H1 (cell line): ENCODE measurements at regions not wholly inside any gene's neighbourhood (a gene's known extent, or its start where the extent isn't known, plus 50 kb on each side); places are given as distances from the start of the nearest gene placed in this dataset.

Experiments
- CTCF ChIA-PET: fragments of 300-600 bp; sonication (Branson Sonifier 250); formaldehyde crosslinking; loops from one replicate; lab custom pipeline; 2021; ENCODE audit not compliant: partially characterized antibody; lab: Charles Lee
- POLR2A ChIA-PET: fragments of 300-600 bp; sonication (Branson Sonifier 250); formaldehyde crosslinking; loops from one replicate; lab custom pipeline; 2021; ENCODE audit warnings: inconsistent platforms; ENCODE audit not compliant: partially characterized antibody; lab: Charles Lee
- DNase-seq, 2 experiments: peaks; one replicate each; pipeline versions ENCODE4 v3.0.0 to v3.0.0-alpha.2; 2010 to 2022; ENCODE audit warnings: low spot score in 2 of 2, low read depth in 1 of 2, mixed read lengths in 1 of 2
- FAIRE-seq: peaks from 2 replicates; lab custom pipeline; 2011; peaks lifted over from hg19 to GRCh38; lab: Jason Lieb, UNC
- H2AFZ ChIP-seq: 2 replicates; pipeline ENCODE4 v1.8.1; 2012; ENCODE audit warnings: low read length, inconsistent platforms
- H2AK5ac ChIP-seq: 2 replicates; pipeline ENCODE4 v1.6.1; 2013; ENCODE audit warnings: low read depth, low read length
- H2BK120ac ChIP-seq: replicated peaks from 2 replicates; pipeline ENCODE3; 2013; ENCODE audit warnings: low read depth, low read length, inconsistent platforms
- H2BK12ac ChIP-seq: 2 replicates; pipeline ENCODE4 v1.6.1; 2013; ENCODE audit warnings: low read depth, low read length
- H2BK15ac ChIP-seq: 2 replicates; pipeline ENCODE4 v1.6.1; 2013; ENCODE audit warnings: low read length
- H2BK20ac ChIP-seq: 2 replicates; pipeline ENCODE4 v1.6.1; 2013; ENCODE audit warnings: low read length
- H2BK5ac ChIP-seq: 2 replicates; pipeline ENCODE4 v1.6.1; 2013; ENCODE audit warnings: low read depth, low read length
- H3K14ac ChIP-seq: 2 replicates; pipeline ENCODE4 v1.6.1; 2013; ENCODE audit warnings: inconsistent platforms; ENCODE audit not compliant: insufficient read length
- H3K18ac ChIP-seq: 2 replicates; pipeline ENCODE4 v1.6.1; 2013; ENCODE audit warnings: low read length; ENCODE audit errors: extremely low read depth
- H3K23ac ChIP-seq: 2 replicates; pipeline ENCODE4 v1.6.1; 2013; ENCODE audit warnings: inconsistent platforms; ENCODE audit not compliant: insufficient read length
- H3K23me2 ChIP-seq: 2 replicates; pipeline ENCODE4 v1.6.1; 2013; ENCODE audit warnings: low read depth, low read length
- H3K27ac ChIP-seq: 2 replicates; pipeline ENCODE4 v1.6.1; 2011; ENCODE audit warnings: low read depth, low read length, inconsistent platforms
- H3K27me3 ChIP-seq, 4 experiments: replicated peaks in 1 of 4; 1 replicate in 1 of 4; 2 replicates in 3 of 4; pipeline versions ENCODE4 v1.6.1 to v1.8.1; 2011 to 2013; ENCODE audit warnings: low read length in 3 of 4, mild to moderate bottlenecking in 3 of 4, inconsistent platforms in 2 of 4, mixed read lengths in 2 of 4, moderate library complexity in 1 of 4; ENCODE audit not compliant: control insufficient read depth in 3 of 4, insufficient read depth in 3 of 4; ENCODE audit errors: extremely low read depth in 1 of 4
- H3K36me3 ChIP-seq, 4 experiments: 2 replicates each; pipeline versions ENCODE4 v1.6.1 to v1.8.1; 2011 to 2013; ENCODE audit warnings: mild to moderate bottlenecking in 4 of 4, low read length in 3 of 4, moderate library complexity in 2 of 4, control low read depth in 1 of 4, inconsistent platforms in 1 of 4; ENCODE audit not compliant: insufficient read depth in 4 of 4, control insufficient read depth in 2 of 4
- H3K4ac ChIP-seq: replicated peaks from 2 replicates; pipeline ENCODE3; 2013; ENCODE audit warnings: low read length, low read depth, mixed read lengths, inconsistent platforms; ENCODE audit not compliant: insufficient read length
- H3K4me1 ChIP-seq, 4 experiments: replicated peaks in 1 of 4; 1 replicate in 1 of 4; 2 replicates in 3 of 4; pipeline versions ENCODE4 v1.6.1 to v1.8.1; 2011 to 2013; ENCODE audit warnings: low read length in 3 of 4, inconsistent platforms in 2 of 4, mixed read lengths in 1 of 4; ENCODE audit not compliant: insufficient read depth in 4 of 4, control insufficient read depth in 3 of 4
- H3K4me2 ChIP-seq, 2 experiments: 2 replicates each; pipeline versions ENCODE4 v1.6.1 to v1.8.1; 2011 to 2013; ENCODE audit warnings: low read depth in 2 of 2, low read length in 2 of 2, control low read depth in 1 of 2, inconsistent platforms in 1 of 2, mild to moderate bottlenecking in 1 of 2; ENCODE audit not compliant: insufficient read depth in 1 of 2
- H3K4me3 ChIP-seq, 4 experiments: fragments of 200-600, 300-600 bp in 1 of 4; sonication (generic), shearing (Covaris generic), sonication (Bioruptor Twin) in 1 of 4; 2 replicates each; pipeline versions ENCODE4 v1.5.1 to v1.8.1; 2011 to 2016; ENCODE audit warnings: low read length in 4 of 4, low read depth in 3 of 4, control low read depth in 2 of 4, inconsistent platforms in 2 of 4, mild to moderate bottlenecking in 2 of 4, mixed read lengths in 1 of 4, moderate library complexity in 1 of 4; ENCODE audit not compliant: insufficient read depth in 2 of 4; ENCODE audit errors: extremely low read depth in 1 of 4
- H3K56ac ChIP-seq: replicated peaks from 2 replicates; pipeline ENCODE3; 2013; ENCODE audit warnings: low read depth, mild to moderate bottlenecking, mixed read lengths, low read length, inconsistent platforms; ENCODE audit not compliant: insufficient read length
- H3K79me1 ChIP-seq: 2 replicates; pipeline ENCODE4 v1.6.1; 2013; ENCODE audit warnings: low read depth, low read length, control low read depth
- H3K79me2 ChIP-seq, 2 experiments: 2 replicates each; pipeline versions ENCODE4 v1.6.1 to v1.8.1; 2012 to 2013; ENCODE audit warnings: low read length in 2 of 2, mild to moderate bottlenecking in 2 of 2, inconsistent platforms in 1 of 2; ENCODE audit not compliant: insufficient read depth in 2 of 2, control insufficient read depth in 1 of 2
- H3K9ac ChIP-seq, 4 experiments: replicated peaks in 1 of 4; 1 replicate in 1 of 4; 2 replicates in 3 of 4; pipeline versions ENCODE4 v1.6.1 to v1.8.1; 2011 to 2013; ENCODE audit warnings: low read depth in 3 of 4, low read length in 3 of 4, control low read depth in 2 of 4, mild to moderate bottlenecking in 2 of 4, moderate library complexity in 2 of 4, inconsistent platforms in 1 of 4; ENCODE audit errors: extremely low read depth in 1 of 4
- H3K9me3 ChIP-seq, 2 experiments: 2 replicates each; pipeline versions ENCODE4 v1.6.1 to v1.8.1; 2012 to 2013; ENCODE audit warnings: mild to moderate bottlenecking in 2 of 2, moderate library complexity in 2 of 2, control low read depth in 1 of 2, inconsistent platforms in 1 of 2, low read depth in 1 of 2, low read length in 1 of 2, mixed read lengths in 1 of 2; ENCODE audit not compliant: insufficient read depth in 2 of 2
- H4K20me1 ChIP-seq, 2 experiments: replicated peaks in 1 of 2; 2 replicates each; pipeline versions ENCODE3 to v1.8.1; 2011 to 2013; ENCODE audit warnings: inconsistent platforms in 2 of 2, low read length in 2 of 2, mild to moderate bottlenecking in 1 of 2; ENCODE audit not compliant: insufficient read depth in 2 of 2, control insufficient read depth in 1 of 2
- H4K5ac ChIP-seq: 2 replicates; pipeline ENCODE4 v1.6.1; 2013; ENCODE audit warnings: low read length, low read depth, mixed read lengths, inconsistent platforms; ENCODE audit not compliant: insufficient read length
- H4K8ac ChIP-seq: 2 replicates; pipeline ENCODE4 v1.8.0; 2013; ENCODE audit warnings: mild to moderate bottlenecking, moderate library complexity, low read length, inconsistent platforms; ENCODE audit not compliant: insufficient read depth; ENCODE audit errors: extremely low read depth
- H4K91ac ChIP-seq: replicated peaks from 2 replicates; pipeline ENCODE3; 2013; ENCODE audit warnings: low read length, mixed read lengths, inconsistent platforms; ENCODE audit not compliant: insufficient read length
- CBX5 ChIP-seq: fragments of 300-800, 300-1000 bp; sonication (generic); IDR thresholded peaks from 2 replicates; pipeline ENCODE4 v1.7.1; 2016; ENCODE audit warnings: antibody characterized with exemption, low read length, low read depth
- CBX8 ChIP-seq: fragments of 300-800, 300-1000 bp; sonication (generic); IDR thresholded peaks from 2 replicates; pipeline ENCODE4 v1.7.1; 2016; ENCODE audit warnings: low read depth, low read length, borderline replicate concordance
- CTBP2 ChIP-seq: IDR thresholded peaks from 2 replicates; pipeline ENCODE4 v1.7.0; 2011; ENCODE audit warnings: borderline replicate concordance, mild to moderate bottlenecking, moderate library complexity, mixed read lengths, low read length; ENCODE audit not compliant: insufficient read depth, insufficient read length
- JUND ChIP-seq: IDR thresholded peaks from 2 replicates; pipeline ENCODE4 v1.6.1; 2011; ENCODE audit warnings: mild to moderate bottlenecking, improper control_type of control experiment, low read length
- KDM5A ChIP-seq: fragments of 200-600 bp; IDR thresholded peaks from 2 replicates; pipeline ENCODE4 v1.7.1; 2012; ENCODE audit warnings: mild to moderate bottlenecking, low read length, inconsistent platforms, mixed read lengths
- POLR2A ChIP-seq, 2 experiments: IDR thresholded peaks; 1 replicate in 1 of 2; 2 replicates in 1 of 2; pipeline ENCODE4 v1.6.1; 2011; ENCODE audit warnings: low read depth in 2 of 2, low read length in 2 of 2, mild to moderate bottlenecking in 2 of 2; ENCODE audit errors: control extremely low read depth in 1 of 2
- RAD21 ChIP-seq, 2 experiments: IDR thresholded peaks in 1 of 2; conservative IDR thresholded peaks in 1 of 2; 2 replicates each; pipeline ENCODE4 v1.6.1; 2011; ENCODE audit warnings: low read depth in 2 of 2, low read length in 2 of 2, improper control_type of control experiment in 1 of 2, inconsistent platforms in 1 of 2, mild to moderate bottlenecking in 1 of 2, moderate library complexity in 1 of 2
- SAP30 ChIP-seq: fragments of 300-600 bp; sonication (generic); IDR thresholded peaks from 2 replicates; pipeline ENCODE4 v1.7.1; 2012; ENCODE audit warnings: low read length, moderate library complexity, mild to moderate bottlenecking, inconsistent platforms; ENCODE audit not compliant: insufficient read depth, insufficient replicate concordance
- SIRT6 ChIP-seq: IDR thresholded peaks from one replicate; pipeline ENCODE4 v1.7.1; 2012; ENCODE audit warnings: low read length, inconsistent platforms
- SP4 ChIP-seq: IDR thresholded peaks from 2 replicates; pipeline ENCODE4 v1.6.1; 2012; ENCODE audit warnings: low read length, inconsistent platforms
- YY1 ChIP-seq: IDR thresholded peaks from 2 replicates; pipeline ENCODE4 v1.6.1; 2011; ENCODE audit warnings: low read depth, mild to moderate bottlenecking, low read length
- WGBS, 2 experiments: shearing (Covaris generic) in 1 of 2; methylation state at CpG; one replicate each; pipeline versions ENCODE4 v1.1.6 to v1.1.7; 2013 to 2015; ENCODE audit warnings: low lambda C conversion rate in 2 of 2, mixed read lengths in 2 of 2, inconsistent platforms in 1 of 2, low coverage in 1 of 2, missing lambda C conversion rate in 1 of 2; ENCODE audit not compliant: insufficient replicate concordance in 2 of 2, insufficient coverage in 1 of 2, insufficient read length in 1 of 2; ENCODE audit errors: extremely low coverage in 1 of 2, missing lambda C conversion rate in 1 of 2; 5-methylcytosine and 5-hydroxymethylcytosine counted together

GRCh38 chr3:162628531-162628930, 1131.9 kb downstream of the OTOL1 start:
- no peaks in the 10 kb centered on the region for H3K27me3 ChIP-seq
- no peak overlapping the region for H3K56ac ChIP-seq
- FAIRE-seq, result no peak
- no peak overlapping the region for H2BK12ac ChIP-seq
- no peak overlapping the region for H3K4me3 ChIP-seq
- no peak overlapping the region for H4K5ac ChIP-seq
- no peaks in the 10 kb centered on the region for H3K23me2 ChIP-seq
- no peaks in the 10 kb centered on the region for H3K79me2 ChIP-seq
- no peak overlapping the region for H3K4ac ChIP-seq
- no peak overlapping the region for H2AFZ ChIP-seq
- CTCF ChIA-PET, result no interaction called here
- H3K36me3 ChIP-seq, result no peaks in the 10 kb centered on the region
- no peaks in the 10 kb centered on the region for H3K9me3 ChIP-seq
- no peak overlapping the region for H2BK15ac ChIP-seq
- TF ChIP-seq KDM5A (no peak), CTBP2 (no peak), RAD21 (IDR thresholded peaks at IDR 0.05 in 1 of 2, conservative IDR thresholded peaks at IDR 0.05 in 1 of 2; ENCODE audit: low read depth in 2 of 2, low read length in 2 of 2) (no peak), JUND (no peak), SIRT6 (no peak), CBX8 (no peak), YY1 (no peak), CBX5 (no peak), POLR2A (IDR thresholded peaks at IDR 0.05; ENCODE audit: control extremely low read depth in 1 of 2, low read depth in 2 of 2, low read length in 2 of 2) (no peak), SAP30 (no peak), SP4 (no peak)
- H3K23ac ChIP-seq, result no peak overlapping the region
- no peak overlapping the region; the same call in 1 of the 2 replicates for H3K18ac ChIP-seq
- H2BK5ac ChIP-seq, result no peak overlapping the region
- no peak overlapping the region for H2BK120ac ChIP-seq
- 90% methylated on average over 3 of the region's 3 CpGs; no CpG with 5 or more reads in 1 of the 2 experiments for WGBS, 2 experiments
- H4K91ac ChIP-seq, result no peak overlapping the region
- no peak overlapping the region for H2AK5ac ChIP-seq
- no peak overlapping the region for H4K8ac ChIP-seq
- H4K20me1 ChIP-seq, result no peaks in the 10 kb centered on the region
- H3K4me1 ChIP-seq, result no peaks in the 10 kb centered on the region
- DNase-seq, result no peak
- no peak overlapping the region for H3K27ac ChIP-seq
- no peaks in the 10 kb centered on the region for H3K79me1 ChIP-seq
- no peak overlapping the region for H2BK20ac ChIP-seq
- H3K14ac ChIP-seq, result no peak overlapping the region
- no peak overlapping the region for H3K9ac ChIP-seq
- no peak overlapping the region for H3K4me2 ChIP-seq
- POLR2A ChIA-PET, result no interaction called here
